Naive B cell (primary cell): ENCODE measurements at regions not wholly inside any gene's neighbourhood (a gene's known extent, or its start where the extent isn't known, plus 50 kb on each side); places are given as distances from the start of the nearest gene placed in this dataset.
A peak's percentile ranks its signal among the peaks of the same experiment; 100 is the strongest.
"Not testable (repeated sequence)": the region's sequence is repeated elsewhere in the genome, so short reads cannot be mapped to it uniquely, and the experiment has no call there.

Source experiments
- ATAC-seq, 2 donors: fragments of 150-1000 bp; cut with Tn5 transposase; 2 replicates each; pipeline ENCODE4 v1.10.0; 2021; ENCODE audit warnings: low read depth in 2 of 2, mild to moderate bottlenecking in 2 of 2, moderate library complexity in 2 of 2
- DNase-seq: peaks from one replicate; pipeline ENCODE4 v3.0.0; 2022
- H3K27ac Mint-ChIP-seq, 6 donors: one replicate each; pipeline ENCODE4 v1.8.0; 2020 to 2022; ENCODE audit warnings: mild to moderate bottlenecking in 6 of 6, mixed read lengths in 6 of 6, moderate library complexity in 5 of 6, inconsistent platforms in 2 of 6
- H3K27me3 Mint-ChIP-seq, 3 donors: one replicate each; pipeline ENCODE4 v1.8.0; 2021 to 2022; ENCODE audit warnings: mixed read lengths in 3 of 3, mild to moderate bottlenecking in 1 of 3
- H3K36me3 Mint-ChIP-seq, 2 donors: one replicate each; pipeline ENCODE4 v1.8.0; 2020 to 2022; ENCODE audit warnings: mixed read lengths in 2 of 2, inconsistent platforms in 1 of 2, mild to moderate bottlenecking in 1 of 2
- H3K4me1 Mint-ChIP-seq, 3 donors: one replicate each; pipeline ENCODE4 v1.8.0; 2020 to 2022; ENCODE audit warnings: mixed read lengths in 3 of 3, inconsistent platforms in 1 of 3, mild to moderate bottlenecking in 1 of 3, moderate library complexity in 1 of 3
- H3K4me3 Mint-ChIP-seq, 8 donors: one replicate each; pipeline ENCODE4 v1.8.0; 2020 to 2022; ENCODE audit warnings: mild to moderate bottlenecking in 8 of 8, mixed read lengths in 8 of 8, moderate library complexity in 8 of 8, inconsistent platforms in 2 of 8
- H3K9me3 Mint-ChIP-seq, 7 donors: one replicate each; pipeline ENCODE4 v1.8.0; 2020 to 2022; ENCODE audit warnings: mixed read lengths in 7 of 7, mild to moderate bottlenecking in 5 of 7, inconsistent platforms in 2 of 7, moderate library complexity in 1 of 7

- ATAC-seq (no peak), DNase-seq (no peak)
- Mint-ChIP-seq H3K4me3 (no peak overlapping the region), H3K27me3 (peaks cover 8 to 29% (median 28%) of the 10 kb centered on the region in 3 donors), H3K9me3 (peaks cover 6 to 32% (median 13%) of the 10 kb centered on the region in 7 donors), H3K4me1 (no peaks in the 10 kb centered on the region), H3K27ac (no peak overlapping the region), H3K36me3 (peaks cover 0 to 5% of the 10 kb centered on the region in 2 donors)
These were observed 97.7 kb downstream of the TLR5 start for GRCh38 chr1:223045164-223045957.

- ATAC-seq (no peak), DNase-seq (no peak)
- H3K9me3 Mint-ChIP-seq = peaks cover 6 to 32% (median 13%) of the 10 kb centered on the region in 7 donors
- H3K4me1 Mint-ChIP-seq = no peaks in the 10 kb centered on the region
- peaks cover 6 to 27% (median 23%) of the 10 kb centered on the region in 3 donors for H3K27me3 Mint-ChIP-seq
- peaks cover 0 to 5% of the 10 kb centered on the region in 2 donors for H3K36me3 Mint-ChIP-seq
- H3K27ac Mint-ChIP-seq = no peak overlapping the region
- H3K4me3 Mint-ChIP-seq = no peak overlapping the region
These were observed 97.0 kb downstream of the TLR5 start for GRCh38 chr1:223046011-223046410.

- not testable (repeated sequence) for H3K36me3 Mint-ChIP-seq, H3K4me1 Mint-ChIP-seq, ATAC-seq, H3K27ac Mint-ChIP-seq, H3K4me3 Mint-ChIP-seq, DNase-seq
- peaks cover 6 to 32% (median 13%) of the 10 kb centered on the region in 7 donors for H3K9me3 Mint-ChIP-seq
- H3K27me3 Mint-ChIP-seq = peaks cover 3 to 22% (median 18%) of the 10 kb centered on the region in 3 donors
These were observed 96.6 kb downstream of the TLR5 start for GRCh38 chr1:223046463-223046862.

GRCh38 chr1:223048026-223048425, 95.0 kb downstream of the TLR5 start:
- peaks cover 0 to 5% of the 10 kb centered on the region in 2 donors for H3K36me3 Mint-ChIP-seq
- peaks cover 3 to 18% (median 11%) of the 10 kb centered on the region in 3 donors for H3K27me3 Mint-ChIP-seq
- H3K9me3 Mint-ChIP-seq = peaks cover 6 to 32% (median 13%) of the 10 kb centered on the region in 7 donors
- no peak overlapping the region for H3K4me3 Mint-ChIP-seq
- no peak for ATAC-seq
- H3K27ac Mint-ChIP-seq = no peak overlapping the region
- DNase-seq = no peak
- H3K4me1 Mint-ChIP-seq = no peaks in the 10 kb centered on the region

GRCh38 chr1:223052462-223052861, 90.6 kb downstream of the TLR5 start:
- DNase-seq = no peak
- Mint-ChIP-seq H3K36me3 (no peaks in the 10 kb centered on the region), H3K9me3 (peaks cover 0 to 4% (median 0%) of the 10 kb centered on the region in 7 donors), H3K27ac (no peak overlapping the region), H3K4me1 (no peaks in the 10 kb centered on the region), H3K4me3 (no peak overlapping the region), H3K27me3 (peaks cover 0 to 11% (median 10%) of the 10 kb centered on the region in 3 donors)
- ATAC-seq = no peak

GRCh38 chr1:223052931-223053330, 90.1 kb downstream of the TLR5 start:
- ATAC-seq (no peak), DNase-seq (no peak)
- H3K4me3 Mint-ChIP-seq = no peak overlapping the region
- no peaks in the 10 kb centered on the region for H3K4me1 Mint-ChIP-seq
- no peaks in the 10 kb centered on the region for H3K36me3 Mint-ChIP-seq
- H3K27me3 Mint-ChIP-seq = peaks cover 0 to 11% (median 10%) of the 10 kb centered on the region in 3 donors
- H3K9me3 Mint-ChIP-seq = peaks cover 0 to 4% (median 0%) of the 10 kb centered on the region in 7 donors
- H3K27ac Mint-ChIP-seq = no peak overlapping the region

- no peak overlapping the region for H3K4me3 Mint-ChIP-seq
- ATAC-seq = no peak
- H3K9me3 Mint-ChIP-seq = no peaks in the 10 kb centered on the region
- H3K36me3 Mint-ChIP-seq = no peaks in the 10 kb centered on the region
- H3K27ac Mint-ChIP-seq = peak overlapping the region in 1 of 6 donors; percentile 36
- H3K4me1 Mint-ChIP-seq = no peaks in the 10 kb centered on the region
- peaks cover 0 to 4% (median 0%) of the 10 kb centered on the region in 3 donors for H3K27me3 Mint-ChIP-seq
- no peak for DNase-seq
These were observed 86.2 kb downstream of the TLR5 start for GRCh38 chr1:223056802-223057201.

- peaks cover 0 to 4% (median 0%) of the 10 kb centered on the region in 3 donors for H3K27me3 Mint-ChIP-seq
- no peak for ATAC-seq
These were observed 85.4 kb downstream of the TLR5 start for GRCh38 chr1:223057569-223058093.

More at GRCh38 chr1:223057569-223058093, 85.4 kb downstream of the TLR5 start:
- no peak for DNase-seq
- Mint-ChIP-seq H3K4me3 (no peak overlapping the region), H3K36me3 (no peaks in the 10 kb centered on the region), H3K4me1 (no peaks in the 10 kb centered on the region), H3K9me3 (no peaks in the 10 kb centered on the region), H3K27ac (no peak overlapping the region)
